Thyroid gland (tissue), 4 donors: ENCODE measurements at regions not wholly inside any gene's neighbourhood (a gene's known extent, or its start where the extent isn't known, plus 50 kb on each side); places are given as distances from the start of the nearest gene placed in this dataset.
A peak's percentile ranks its signal among the peaks of the same experiment; 100 is the strongest.

Experiments used
- DNase-seq, 2 donors: peaks; one replicate each; pipeline ENCODE4 v3.0.0-alpha.2; 2019
- H3K27ac ChIP-seq, 3 donors: fragments of 200-600 bp; sonication (generic); 1 replicate in 2 of 3; 2 replicates in 1 of 3; pipeline ENCODE4 v1.5.1; 2016 to 2019; ENCODE audit warnings: mild to moderate bottlenecking in 1 of 3, moderate library complexity in 1 of 3
- H3K27me3 ChIP-seq: fragments of 200-600 bp; sonication (generic); one replicate; pipeline ENCODE4 v1.5.1; 2019
- H3K36me3 ChIP-seq, 2 donors: fragments of 200-600 bp; sonication (generic); one replicate each; pipeline ENCODE4 v1.5.1; 2016 to 2019
- H3K4me1 ChIP-seq, 2 donors: fragments of 200-600 bp; sonication (generic); one replicate each; pipeline ENCODE4 v1.5.1; 2017 to 2019
- H3K4me3 ChIP-seq, 3 donors: fragments of 200-600 bp; sonication (generic); replicated peaks in 1 of 3; 1 replicate in 2 of 3; 2 replicates in 1 of 3; pipeline ENCODE4 v1.5.1; 2016; ENCODE audit warnings: mild to moderate bottlenecking in 1 of 3
- H3K9me3 ChIP-seq: fragments of 200-600 bp; sonication (generic); one replicate; pipeline ENCODE4 v1.5.1; 2017
- CTCF ChIP-seq, 6 experiments: fragments of 200-600 bp in 3 of 6; fragments of 450-650 bp in 3 of 6; sonication (generic) in 3 of 6; IDR thresholded peaks; one replicate each; pipeline ENCODE4 v1.5.1; 2016 to 2019; ENCODE audit warnings: antibody characterized with exemption in 6 of 6, mild to moderate bottlenecking in 2 of 6, inconsistent platforms in 1 of 6, moderate library complexity in 1 of 6
- POLR2A ChIP-seq, 2 donors: fragments of 450-650 bp; IDR thresholded peaks; one replicate each; pipeline ENCODE4 v1.6.1; 2017; ENCODE audit warnings: antibody characterized with exemption in 2 of 2, mild to moderate bottlenecking in 2 of 2, moderate library complexity in 1 of 2
- WGBS, 2 donors: methylation state at CpG; one replicate each; pipeline ENCODE4 v1.1.5; 2017; 5-methylcytosine and 5-hydroxymethylcytosine counted together
- intact Hi-C: fragments of 100-400 bp; cut with DNase I; formaldehyde crosslinking; loops from one replicate; pipeline ENCODE4 v1.15.1; 2023

- TF ChIP-seq POLR2A (IDR thresholded peaks at IDR 0.05), result no peak
- TF ChIP-seq CTCF (IDR thresholded peaks at IDR 0.05), result no peak
- H3K36me3 ChIP-seq, result no peaks in the 10 kb centered on the region
- no peak overlapping the region for H3K27ac ChIP-seq
- intact Hi-C loops, result no loop called here
- no peak overlapping the region for H3K4me3 ChIP-seq
- no peaks in the 10 kb centered on the region for H3K9me3 ChIP-seq
- 83 to 88% methylated on average over 3 of the region's 3 CpGs for WGBS, 2 donors
- DNase-seq, result no peak
- H3K4me1 ChIP-seq, result no peaks in the 10 kb centered on the region
- H3K27me3 ChIP-seq, result no peaks in the 10 kb centered on the region
Measured at GRCh38 chr6:98033617-98034016, 750.6 kb upstream of the MMS22L start.

GRCh38 chr6:98036344-98036923 is 753.4 kb upstream of the MMS22L start:
- H3K9me3 ChIP-seq, result no peaks in the 10 kb centered on the region
- no peaks in the 10 kb centered on the region for H3K36me3 ChIP-seq
- WGBS, 2 donors, result 53 to 60% methylated on average over 5 of the region's 5 CpGs
- no peak overlapping the region for H3K27ac ChIP-seq
- H3K27me3 ChIP-seq, result no peaks in the 10 kb centered on the region
- no peaks in the 10 kb centered on the region for H3K4me1 ChIP-seq
- intact Hi-C loops, result no loop called here
- no peak for TF ChIP-seq POLR2A (IDR thresholded peaks at IDR 0.05)
- no peak for TF ChIP-seq CTCF (IDR thresholded peaks at IDR 0.05)
- H3K4me3 ChIP-seq, result no peak overlapping the region
- DNase-seq, result no peak

GRCh38 chr6:98037571-98037970 is 754.6 kb upstream of the MMS22L start:
- H3K4me1 ChIP-seq, result no peaks in the 10 kb centered on the region
- 49 to 69% methylated on average over 6 of the region's 6 CpGs for WGBS, 2 donors
- intact Hi-C loops, result no loop called here

GRCh38 chr6:98039443-98039842 is 756.4 kb upstream of the MMS22L start:
- DNase-seq, result no peak
- intact Hi-C loops, result no loop called here
- no peaks in the 10 kb centered on the region for H3K9me3 ChIP-seq
- TF ChIP-seq CTCF (IDR thresholded peaks at IDR 0.05) (no peak), POLR2A (IDR thresholded peaks at IDR 0.05) (no peak)
- no peaks in the 10 kb centered on the region for H3K4me1 ChIP-seq
- no peaks in the 10 kb centered on the region for H3K36me3 ChIP-seq
- WGBS, 2 donors, result 43 to 48% methylated on average over 5 of the region's 5 CpGs
- no peak overlapping the region for H3K4me3 ChIP-seq
- peaks cover 1% of the 10 kb centered on the region for H3K27me3 ChIP-seq
- no peak overlapping the region for H3K27ac ChIP-seq

More at GRCh38 chr6:98037571-98037970, 754.6 kb upstream of the MMS22L start:
- no peaks in the 10 kb centered on the region for H3K9me3 ChIP-seq
- DNase-seq, result no peak
- H3K27me3 ChIP-seq, result no peaks in the 10 kb centered on the region
- no peak overlapping the region for H3K27ac ChIP-seq
- no peak for TF ChIP-seq POLR2A (IDR thresholded peaks at IDR 0.05)
- TF ChIP-seq CTCF (IDR thresholded peaks at IDR 0.05), result no peak
- no peaks in the 10 kb centered on the region for H3K36me3 ChIP-seq
- no peak overlapping the region for H3K4me3 ChIP-seq

- WGBS, 2 donors, result 30 to 37% methylated on average over 3 of the region's 3 CpGs
- intact Hi-C loops, result no loop called here
- peaks cover 3% of the 10 kb centered on the region for H3K27me3 ChIP-seq
Measured at GRCh38 chr6:98039904-98040607, 757.0 kb upstream of the MMS22L start.

More at GRCh38 chr6:98039904-98040607, 757.0 kb upstream of the MMS22L start:
- no peaks in the 10 kb centered on the region for H3K36me3 ChIP-seq
- H3K9me3 ChIP-seq, result no peaks in the 10 kb centered on the region
- no peak overlapping the region for H3K27ac ChIP-seq
- TF ChIP-seq CTCF (IDR thresholded peaks at IDR 0.05) (peak in 4 of 6 experiments; percentile 18 to 52 (median 34)), POLR2A (IDR thresholded peaks at IDR 0.05) (no peak)
- DNase-seq, result peak in 1 of 2 donors; percentile 2
- no peaks in the 10 kb centered on the region for H3K4me1 ChIP-seq
- H3K4me3 ChIP-seq, result no peak overlapping the region
